Glutamatergic neuron (in vitro differentiated cells): ENCODE measurements at regions not wholly inside any gene's neighbourhood (a gene's known extent, or its start where the extent isn't known, plus 50 kb on each side); places are given as distances from the start of the nearest gene placed in this dataset.

ENCODE experiments used
- DNase-seq: peaks from one replicate; pipeline ENCODE4 v3.0.0; 2022
- H3K27ac Mint-ChIP-seq: one replicate; pipeline ENCODE4 v1.8.0; 2020; ENCODE audit warnings: mild to moderate bottlenecking, mixed read lengths, inconsistent platforms; ENCODE audit not compliant: unreplicated experiment
- H3K27me3 Mint-ChIP-seq: one replicate; pipeline ENCODE4 v1.8.0; 2020; ENCODE audit warnings: mild to moderate bottlenecking, moderate library complexity, mixed read lengths, inconsistent platforms; ENCODE audit not compliant: unreplicated experiment
- H3K36me3 Mint-ChIP-seq: one replicate; pipeline ENCODE4 v1.8.0; 2020; ENCODE audit warnings: mild to moderate bottlenecking, mixed read lengths, inconsistent platforms; ENCODE audit not compliant: unreplicated experiment
- H3K4me1 Mint-ChIP-seq: one replicate; pipeline ENCODE4 v1.8.0; 2020; ENCODE audit warnings: mild to moderate bottlenecking, low read depth, mixed read lengths, inconsistent platforms; ENCODE audit not compliant: unreplicated experiment
- H3K4me3 Mint-ChIP-seq: one replicate; pipeline ENCODE4 v1.8.0; 2020; ENCODE audit warnings: mild to moderate bottlenecking, mixed read lengths, inconsistent platforms; ENCODE audit not compliant: unreplicated experiment
- H3K9me3 Mint-ChIP-seq: one replicate; pipeline ENCODE4 v1.8.0; 2020; ENCODE audit warnings: mild to moderate bottlenecking, moderate library complexity, mixed read lengths, inconsistent platforms; ENCODE audit not compliant: unreplicated experiment
- CTCF ChIP-seq: fragments of 200-600 bp; sonication (generic); IDR thresholded peaks from one replicate; pipeline ENCODE4 v1.5.0; 2021; ENCODE audit not compliant: partially characterized antibody, unreplicated experiment

- DNase-seq, result no peak
- TF ChIP-seq CTCF, result no peak
- H3K27ac Mint-ChIP-seq, result no peak overlapping the region
- peaks cover 3% of the 10 kb centered on the region for H3K9me3 Mint-ChIP-seq
- peaks cover 5% of the 10 kb centered on the region for H3K36me3 Mint-ChIP-seq
- H3K4me3 Mint-ChIP-seq, result no peak overlapping the region
- H3K4me1 Mint-ChIP-seq, result peaks cover 10% of the 10 kb centered on the region
- H3K27me3 Mint-ChIP-seq, result peaks cover 4% of the 10 kb centered on the region
These were observed 144.3 kb upstream of the PELI1 start for GRCh38 chr2:64288321-64289193.

- no peak overlapping the region for H3K4me3 Mint-ChIP-seq
- H3K36me3 Mint-ChIP-seq, result peaks cover 5% of the 10 kb centered on the region
- no peak for DNase-seq
- TF ChIP-seq CTCF, result no peak
- peaks cover 3% of the 10 kb centered on the region for H3K9me3 Mint-ChIP-seq
- peaks cover 4% of the 10 kb centered on the region for H3K27me3 Mint-ChIP-seq
- H3K27ac Mint-ChIP-seq, result no peak overlapping the region
- H3K4me1 Mint-ChIP-seq, result peaks cover 10% of the 10 kb centered on the region
These were observed 145.0 kb upstream of the PELI1 start for GRCh38 chr2:64289251-64289650.

GRCh38 chr2:64289737-64290136 lies 145.5 kb upstream of the PELI1 start:
- H3K9me3 Mint-ChIP-seq, result peaks cover 3% of the 10 kb centered on the region
- peaks cover 5% of the 10 kb centered on the region for H3K36me3 Mint-ChIP-seq
- H3K4me1 Mint-ChIP-seq, result peaks cover 10% of the 10 kb centered on the region
- no peak overlapping the region for H3K4me3 Mint-ChIP-seq
- H3K27me3 Mint-ChIP-seq, result peaks cover 4% of the 10 kb centered on the region
- no peak for TF ChIP-seq CTCF
- DNase-seq, result no peak
- H3K27ac Mint-ChIP-seq, result no peak overlapping the region

GRCh38 chr2:64291181-64291580 lies 147.0 kb upstream of the PELI1 start:
- Mint-ChIP-seq H3K27ac (no peak overlapping the region), H3K36me3 (peaks cover 5% of the 10 kb centered on the region), H3K9me3 (peaks cover 5% of the 10 kb centered on the region), H3K4me3 (no peak overlapping the region), H3K27me3 (peaks cover 3% of the 10 kb centered on the region), H3K4me1 (peaks cover 15% of the 10 kb centered on the region)
- no peak for DNase-seq
- no peak for TF ChIP-seq CTCF
